ENCODE measurements at regions not wholly inside any gene's neighbourhood (a gene's known extent, or its start where the extent isn't known, plus 50 kb on each side); places are given as distances from the start of the nearest gene placed in this dataset.

DNA sequence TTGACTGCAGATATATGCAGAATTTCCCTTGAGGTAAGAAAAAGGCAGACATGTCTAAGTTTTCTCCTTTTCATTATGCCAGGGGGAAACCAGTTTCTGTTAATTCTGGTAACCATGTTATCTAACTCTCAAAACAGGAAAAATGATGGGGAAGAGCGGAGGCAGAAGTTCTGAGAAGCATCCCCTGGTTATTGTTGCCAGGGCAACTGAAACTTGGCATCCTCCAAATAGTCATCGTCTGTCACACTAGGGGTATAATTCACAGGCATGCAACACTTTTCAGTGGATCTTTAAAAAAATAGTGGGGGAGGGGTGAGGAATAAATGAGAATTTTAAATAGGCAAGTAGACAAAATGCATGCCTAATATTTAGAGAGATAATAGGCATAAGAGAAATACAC, 715.3 kb upstream of the CXADR start:
- no peak for TF ChIP-seq ZFX (IDR thresholded peaks at IDR 0.05)
- TF ChIP-seq, protein P1, sequence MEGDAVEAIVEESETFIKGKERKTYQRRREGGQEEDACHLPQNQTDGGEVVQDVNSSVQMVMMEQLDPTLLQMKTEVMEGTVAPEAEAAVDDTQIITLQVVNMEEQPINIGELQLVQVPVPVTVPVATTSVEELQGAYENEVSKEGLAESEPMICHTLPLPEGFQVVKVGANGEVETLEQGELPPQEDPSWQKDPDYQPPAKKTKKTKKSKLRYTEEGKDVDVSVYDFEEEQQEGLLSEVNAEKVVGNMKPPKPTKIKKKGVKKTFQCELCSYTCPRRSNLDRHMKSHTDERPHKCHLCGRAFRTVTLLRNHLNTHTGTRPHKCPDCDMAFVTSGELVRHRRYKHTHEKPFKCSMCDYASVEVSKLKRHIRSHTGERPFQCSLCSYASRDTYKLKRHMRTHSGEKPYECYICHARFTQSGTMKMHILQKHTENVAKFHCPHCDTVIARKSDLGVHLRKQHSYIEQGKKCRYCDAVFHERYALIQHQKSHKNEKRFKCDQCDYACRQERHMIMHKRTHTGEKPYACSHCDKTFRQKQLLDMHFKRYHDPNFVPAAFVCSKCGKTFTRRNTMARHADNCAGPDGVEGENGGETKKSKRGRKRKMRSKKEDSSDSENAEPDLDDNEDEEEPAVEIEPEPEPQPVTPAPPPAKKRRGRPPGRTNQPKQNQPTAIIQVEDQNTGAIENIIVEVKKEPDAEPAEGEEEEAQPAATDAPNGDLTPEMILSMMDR (conservative IDR thresholded peaks at IDR 0.05), result no peak
- no peak overlapping the region for H3K27ac ChIP-seq

DNA sequence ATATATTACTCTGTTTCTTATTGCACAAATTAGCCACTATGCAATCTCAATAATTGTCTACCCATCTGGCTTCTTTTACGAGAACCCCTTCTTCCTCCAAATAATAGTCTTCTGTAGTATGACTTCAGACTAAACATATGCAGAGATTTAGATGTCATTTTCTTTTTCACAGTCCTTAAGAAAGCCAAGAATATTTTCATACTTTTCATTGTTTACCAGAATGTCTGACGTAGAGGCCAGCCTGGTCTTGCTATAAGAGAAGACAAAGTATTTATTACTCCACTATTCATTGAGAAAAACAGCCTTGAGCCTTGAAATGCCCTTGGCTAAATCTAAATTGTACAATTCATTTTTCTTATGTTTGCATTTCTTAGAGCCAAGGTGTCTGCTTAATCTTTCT, 714.9 kb upstream of the CXADR start:
- TF ChIP-seq, protein P1 (conservative IDR thresholded peaks at IDR 0.05), result no peak
- TF ChIP-seq ZFX (IDR thresholded peaks at IDR 0.05), result no peak

DNA sequence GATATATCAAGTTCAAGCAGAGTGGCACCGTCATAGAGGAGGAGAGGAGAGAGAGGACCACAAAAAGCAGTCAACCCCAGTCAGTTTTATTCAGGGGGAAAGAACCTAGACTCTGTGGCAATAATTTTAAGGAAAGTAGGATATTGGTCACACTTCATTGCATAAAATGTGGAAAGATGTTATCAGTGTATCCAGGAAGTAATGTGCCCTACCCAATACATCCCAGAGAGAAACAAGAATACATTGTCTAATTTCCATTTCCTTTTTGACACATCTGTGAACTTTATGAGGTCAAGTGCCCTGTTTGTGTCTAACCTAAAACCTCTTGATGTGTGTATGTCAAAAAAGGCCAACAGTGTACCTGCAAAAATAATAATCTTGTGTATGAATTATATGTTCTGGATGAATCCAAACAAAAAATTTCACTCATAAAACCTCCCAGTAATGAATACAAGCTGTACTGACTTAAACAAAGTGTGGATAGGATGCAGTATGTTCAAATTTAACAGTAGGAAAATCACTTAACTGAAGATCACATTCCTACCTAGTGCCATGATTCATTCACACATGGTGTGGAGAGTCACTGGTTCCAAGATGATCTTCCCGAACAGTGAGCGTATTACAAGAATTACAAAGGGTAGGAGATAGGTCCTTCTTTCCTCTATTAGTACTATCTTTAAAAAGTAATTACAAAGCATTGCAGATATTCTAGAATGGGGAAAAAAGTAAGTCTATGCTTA, 712.1 kb upstream of the CXADR start:
- TF ChIP-seq, protein P1 (conservative IDR thresholded peaks at IDR 0.05), result no peak
- no peak for TF ChIP-seq ZFX (IDR thresholded peaks at IDR 0.05)
- H3K27ac ChIP-seq, result no peak overlapping the region

More for the DNA sequence above, 714.9 kb upstream of the CXADR start:
- H3K27ac ChIP-seq, result no peak overlapping the region

DNA sequence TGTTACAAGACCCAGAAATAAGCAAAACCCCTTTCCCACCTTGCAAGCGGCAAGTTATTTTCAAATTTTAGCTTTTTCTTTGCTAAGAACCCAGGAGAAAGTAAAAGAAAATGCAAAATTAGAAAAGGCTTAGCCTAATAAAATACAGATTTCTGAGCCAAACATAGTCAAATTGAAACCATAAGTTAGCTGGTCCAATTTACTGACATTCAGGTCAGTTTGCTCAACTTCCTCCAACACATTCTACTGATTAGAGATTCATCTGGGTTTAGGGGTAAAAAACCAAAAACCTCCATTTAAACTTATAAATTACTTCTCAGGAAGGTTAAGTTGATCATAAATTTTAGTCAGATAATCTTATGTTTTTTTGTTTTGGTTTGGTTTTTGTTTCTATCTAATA, 701.8 kb upstream of the CXADR start:
- H3K27ac ChIP-seq, result no peak overlapping the region
- TF ChIP-seq, protein P1 (conservative IDR thresholded peaks at IDR 0.05), result no peak
- TF ChIP-seq ZFX (IDR thresholded peaks at IDR 0.05), result no peak

DNA sequence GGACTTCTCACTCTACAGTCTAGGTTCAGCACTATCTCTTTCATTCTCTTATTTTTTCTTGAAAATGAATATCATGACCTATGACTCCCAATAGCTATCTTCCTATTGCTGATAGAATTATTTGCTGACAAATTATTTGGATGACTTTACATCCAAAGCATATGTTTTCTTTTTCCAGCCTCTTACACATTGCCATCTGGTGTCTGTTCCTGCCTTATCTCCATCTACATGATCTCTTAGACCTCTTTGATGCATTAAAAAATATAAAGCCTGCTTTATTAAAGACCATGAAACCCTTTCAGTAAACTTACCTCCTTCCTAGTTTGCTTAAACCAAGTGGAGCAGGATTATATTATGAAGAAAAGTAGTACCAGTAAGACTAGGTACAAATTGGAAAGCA, 700.9 kb upstream of the CXADR start:
- H3K27ac ChIP-seq, result no peak overlapping the region
- TF ChIP-seq, protein P1 (conservative IDR thresholded peaks at IDR 0.05), result no peak
- no peak for TF ChIP-seq ZFX (IDR thresholded peaks at IDR 0.05)

DNA sequence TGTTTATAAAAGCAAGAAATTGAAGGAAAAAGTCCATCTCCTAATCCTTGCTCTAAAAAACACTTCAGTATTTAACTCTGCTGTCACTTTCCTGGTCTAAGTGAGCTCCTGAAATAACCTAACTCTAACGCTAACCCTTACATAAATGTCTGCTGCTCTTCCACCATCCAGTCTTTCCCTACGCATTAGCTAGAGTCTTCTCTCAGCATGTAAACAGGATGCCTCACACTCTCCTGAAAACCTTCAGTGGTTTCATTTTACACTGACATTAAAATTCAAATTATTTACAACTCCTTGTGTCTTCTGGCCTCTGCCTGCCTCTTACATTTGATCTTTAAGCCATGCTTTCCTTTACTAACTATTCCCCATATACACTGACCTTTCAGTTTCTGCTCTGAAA, 697.6 kb upstream of the CXADR start:
- TF ChIP-seq ZFX (IDR thresholded peaks at IDR 0.05), result no peak
- TF ChIP-seq, protein P1 (conservative IDR thresholded peaks at IDR 0.05), result no peak
- H3K27ac ChIP-seq, result no peak overlapping the region

DNA sequence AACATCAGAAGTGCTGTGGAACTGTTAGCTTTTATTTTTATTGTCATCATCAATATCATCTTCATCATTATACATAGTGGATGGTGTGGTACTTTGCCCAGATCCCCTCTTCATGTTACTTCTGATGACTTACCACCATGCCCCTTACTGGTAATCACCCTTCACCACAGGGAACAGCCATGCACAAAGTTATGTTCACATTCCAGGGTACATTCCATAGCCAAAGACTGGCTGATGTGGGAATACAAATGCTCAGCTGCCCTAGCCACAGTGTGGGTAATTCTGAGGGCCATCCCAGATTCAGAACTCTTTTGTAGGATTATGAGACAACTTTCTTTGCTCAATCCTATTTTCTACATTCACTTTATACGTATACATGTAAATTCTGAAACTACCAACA, 691.3 kb upstream of the CXADR start:
- TF ChIP-seq, protein P1 (conservative IDR thresholded peaks at IDR 0.05), result no peak
- no peak for TF ChIP-seq ZFX (IDR thresholded peaks at IDR 0.05)
- H3K27ac ChIP-seq, result no peak overlapping the region

Data from C4-2B (cell line).